ENCODE measurements at regions not wholly inside any gene's neighbourhood (a gene's known extent, or its start where the extent isn't known, plus 50 kb on each side); places are given as distances from the start of the nearest gene placed in this dataset.

DNA sequence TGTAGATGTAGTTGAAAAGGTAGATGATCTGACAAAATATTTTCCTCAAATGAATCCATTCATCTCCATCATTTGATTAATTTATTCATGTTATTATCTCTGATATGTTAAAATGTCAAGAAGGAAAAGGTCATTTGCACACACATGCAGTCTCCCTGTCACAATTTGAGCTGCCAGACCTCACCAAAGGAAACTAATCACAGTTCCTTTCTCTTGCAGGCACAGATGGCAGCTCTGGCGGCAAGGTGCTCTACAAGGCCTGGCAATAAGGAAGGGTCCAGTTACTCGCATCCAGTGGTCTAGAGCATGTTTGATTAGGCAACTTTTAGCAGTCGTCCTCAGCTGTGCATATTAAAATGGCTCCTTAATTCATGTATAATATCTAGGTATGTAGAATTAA is 120.1 kb downstream of the FEM1C start:
- TF ChIP-seq POLR2A (IDR thresholded peaks at IDR 0.05) = no peak
- TF ChIP-seq, protein P1, sequence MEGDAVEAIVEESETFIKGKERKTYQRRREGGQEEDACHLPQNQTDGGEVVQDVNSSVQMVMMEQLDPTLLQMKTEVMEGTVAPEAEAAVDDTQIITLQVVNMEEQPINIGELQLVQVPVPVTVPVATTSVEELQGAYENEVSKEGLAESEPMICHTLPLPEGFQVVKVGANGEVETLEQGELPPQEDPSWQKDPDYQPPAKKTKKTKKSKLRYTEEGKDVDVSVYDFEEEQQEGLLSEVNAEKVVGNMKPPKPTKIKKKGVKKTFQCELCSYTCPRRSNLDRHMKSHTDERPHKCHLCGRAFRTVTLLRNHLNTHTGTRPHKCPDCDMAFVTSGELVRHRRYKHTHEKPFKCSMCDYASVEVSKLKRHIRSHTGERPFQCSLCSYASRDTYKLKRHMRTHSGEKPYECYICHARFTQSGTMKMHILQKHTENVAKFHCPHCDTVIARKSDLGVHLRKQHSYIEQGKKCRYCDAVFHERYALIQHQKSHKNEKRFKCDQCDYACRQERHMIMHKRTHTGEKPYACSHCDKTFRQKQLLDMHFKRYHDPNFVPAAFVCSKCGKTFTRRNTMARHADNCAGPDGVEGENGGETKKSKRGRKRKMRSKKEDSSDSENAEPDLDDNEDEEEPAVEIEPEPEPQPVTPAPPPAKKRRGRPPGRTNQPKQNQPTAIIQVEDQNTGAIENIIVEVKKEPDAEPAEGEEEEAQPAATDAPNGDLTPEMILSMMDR (IDR thresholded peaks at IDR 0.05) = no peak
